Parathyroid adenoma (tissue), 2 donors: ENCODE measurements at regions not wholly inside any gene's neighbourhood (a gene's known extent, or its start where the extent isn't known, plus 50 kb on each side); places are given as distances from the start of the nearest gene placed in this dataset.

ENCODE experiments used
- H2AFZ ChIP-seq: fragments of 300-600 bp; sonication (generic); one replicate; pipeline ENCODE4 v1.7.0; 2017; ENCODE audit warnings: antibody characterized with exemption, mild to moderate bottlenecking
- H3K27ac ChIP-seq: fragments of 300-600 bp; sonication (generic); one replicate; pipeline ENCODE4 v1.7.0; 2017
- H3K27me3 ChIP-seq: fragments of 300-600 bp; sonication (generic); one replicate; pipeline ENCODE4 v1.7.0; 2017; ENCODE audit warnings: low read length; ENCODE audit not compliant: control insufficient read depth, insufficient read depth
- H3K36me3 ChIP-seq: fragments of 300-600 bp; sonication (generic); one replicate; pipeline ENCODE4 v1.7.0; 2017; ENCODE audit warnings: low read length; ENCODE audit not compliant: control insufficient read depth, insufficient read depth
- H3K4me1 ChIP-seq: fragments of 300-600 bp; sonication (generic); one replicate; pipeline ENCODE4 v1.7.0; 2017; ENCODE audit warnings: control low read depth
- H3K4me2 ChIP-seq: fragments of 300-600 bp; sonication (generic); one replicate; pipeline ENCODE4 v1.7.0; 2017; ENCODE audit warnings: low read length
- H3K4me3 ChIP-seq: fragments of 300-600 bp; sonication (generic); one replicate; pipeline ENCODE4 v1.7.0; 2017; ENCODE audit warnings: low read depth, low read length
- H3K79me2 ChIP-seq: fragments of 300-600 bp; sonication (generic); one replicate; pipeline ENCODE4 v1.7.0; 2017; ENCODE audit warnings: control low read depth
- H3K9ac ChIP-seq: fragments of 300-600 bp; sonication (generic); one replicate; pipeline ENCODE4 v1.7.0; 2017; ENCODE audit warnings: mild to moderate bottlenecking
- H3K9me3 ChIP-seq: fragments of 300-600 bp; sonication (generic); one replicate; pipeline ENCODE4 v1.7.0; 2017; ENCODE audit warnings: low read length; ENCODE audit not compliant: control insufficient read depth
- CTCF ChIP-seq: fragments of 300-600 bp; sonication (generic); IDR thresholded peaks from one replicate; pipeline ENCODE4 v1.7.0; 2017; ENCODE audit warnings: antibody characterized with exemption, mild to moderate bottlenecking
- donor health status: primary hyperparathyroidism.

DNA sequence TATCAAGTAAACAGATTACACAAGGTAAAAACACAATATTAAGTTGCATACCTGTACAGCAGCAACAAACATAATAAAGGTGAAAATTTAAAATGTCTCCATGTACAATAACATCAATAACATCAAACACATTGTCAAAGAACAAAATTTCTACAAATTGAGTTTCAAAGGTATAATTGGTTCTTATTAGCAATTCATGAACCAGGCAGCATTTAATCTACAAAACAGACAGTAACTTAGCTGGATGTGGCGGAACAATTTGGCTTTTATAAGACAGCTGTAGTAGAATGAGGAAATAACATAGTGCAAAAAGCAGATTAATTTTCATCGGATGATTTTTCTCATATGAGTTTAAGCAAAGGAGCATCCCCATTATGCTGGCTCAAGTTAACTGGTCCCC is 1176.8 kb downstream of the EFNA5 start:
- H3K4me2 ChIP-seq = no peak overlapping the region
- no peak overlapping the region for H3K4me3 ChIP-seq
- no peaks in the 10 kb centered on the region for H3K4me1 ChIP-seq
- no peaks in the 10 kb centered on the region for H3K9me3 ChIP-seq
- H3K36me3 ChIP-seq = no peaks in the 10 kb centered on the region
- no peak overlapping the region for H2AFZ ChIP-seq
- no peak overlapping the region for H3K27ac ChIP-seq
- no peak overlapping the region for H3K9ac ChIP-seq
- H3K79me2 ChIP-seq = no peaks in the 10 kb centered on the region
- H3K27me3 ChIP-seq = no peaks in the 10 kb centered on the region
- TF ChIP-seq CTCF = no peak

GRCh38 chr5:106489004-106489403 is 1181.7 kb downstream of the EFNA5 start:
- no peak overlapping the region for H3K9ac ChIP-seq
- H2AFZ ChIP-seq = no peak overlapping the region
- no peaks in the 10 kb centered on the region for H3K27me3 ChIP-seq
- H3K4me3 ChIP-seq = no peak overlapping the region
- no peaks in the 10 kb centered on the region for H3K79me2 ChIP-seq
- no peak overlapping the region for H3K4me2 ChIP-seq
- TF ChIP-seq CTCF = no peak
- no peak overlapping the region for H3K27ac ChIP-seq
- no peaks in the 10 kb centered on the region for H3K36me3 ChIP-seq
- H3K9me3 ChIP-seq = no peaks in the 10 kb centered on the region
- no peaks in the 10 kb centered on the region for H3K4me1 ChIP-seq

- Histone ChIP-seq H3K9me3 (no peaks in the 10 kb centered on the region), H3K79me2 (no peaks in the 10 kb centered on the region), H3K4me1 (no peaks in the 10 kb centered on the region), H2AFZ (no peak overlapping the region), H3K27ac (no peak overlapping the region), H3K27me3 (no peaks in the 10 kb centered on the region), H3K9ac (no peak overlapping the region), H3K4me2 (no peak overlapping the region), H3K36me3 (no peaks in the 10 kb centered on the region), H3K4me3 (no peak overlapping the region)
- no peak for TF ChIP-seq CTCF
These were observed 1182.3 kb downstream of the EFNA5 start for GRCh38 chr5:106488407-106488806.

DNA sequence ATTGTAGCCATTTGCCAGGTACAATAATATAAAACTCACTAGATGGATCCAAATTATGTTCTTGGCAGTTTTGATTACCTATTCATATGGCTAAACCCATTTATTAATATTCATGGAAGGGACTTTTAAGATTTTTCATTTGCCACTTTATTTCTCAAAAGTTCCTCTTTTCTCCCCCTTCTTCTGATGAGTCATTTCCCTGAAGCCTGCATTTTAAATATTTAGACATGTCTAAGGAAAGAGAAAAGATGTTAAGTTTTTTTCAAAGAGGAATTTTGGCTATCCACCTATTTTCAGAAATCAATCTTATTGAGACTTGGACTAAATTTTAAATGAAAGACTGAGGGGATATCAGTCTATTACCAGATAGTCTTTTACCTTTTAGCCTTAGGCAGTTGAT is 1189.4 kb downstream of the EFNA5 start:
- Histone ChIP-seq H3K4me3 (no peak overlapping the region), H3K79me2 (no peaks in the 10 kb centered on the region), H2AFZ (no peak overlapping the region), H3K36me3 (no peaks in the 10 kb centered on the region), H3K9me3 (no peaks in the 10 kb centered on the region), H3K4me2 (no peak overlapping the region), H3K27me3 (no peaks in the 10 kb centered on the region), H3K27ac (no peak overlapping the region), H3K9ac (no peak overlapping the region), H3K4me1 (no peaks in the 10 kb centered on the region)
- TF ChIP-seq CTCF = no peak

- Histone ChIP-seq H3K4me2 (no peak overlapping the region), H3K4me1 (no peaks in the 10 kb centered on the region), H3K9ac (no peak overlapping the region), H3K27ac (no peak overlapping the region), H2AFZ (no peak overlapping the region), H3K36me3 (no peaks in the 10 kb centered on the region), H3K27me3 (no peaks in the 10 kb centered on the region), H3K79me2 (no peaks in the 10 kb centered on the region), H3K9me3 (no peaks in the 10 kb centered on the region), H3K4me3 (no peak overlapping the region)
- no peak for TF ChIP-seq CTCF
These were observed 1194.1 kb downstream of the EFNA5 start for GRCh38 chr5:106476630-106477029.
